Heart left ventricle (tissue), 16 donors: ENCODE measurements at regions not wholly inside any gene's neighbourhood (a gene's known extent, or its start where the extent isn't known, plus 50 kb on each side); places are given as distances from the start of the nearest gene placed in this dataset.
"Not testable (repeated sequence)": the region's sequence is repeated elsewhere in the genome, so short reads cannot be mapped to it uniquely, and the experiment has no call there.

Experiments used
- ATAC-seq, 4 donors: fragments of 200-7000 bp; cut with Tn5 transposase; one replicate each; pipeline ENCODE4 v1.9.1; 2020 to 2022; ENCODE audit warnings: moderate library complexity in 4 of 4, mild to moderate bottlenecking in 3 of 4, moderate number of reproducible peaks in 1 of 4
- DNase-seq, 5 donors: peaks; one replicate each; pipeline ENCODE4 v3.0.0-alpha.2; 2020
- H3K27ac ChIP-seq, 12 donors: fragments of 200-600 bp; sonication (generic) in 4 of 12; one replicate each; pipeline versions ENCODE4 v1.5.0 to v1.8.0; 2016 to 2022; ENCODE audit warnings: mild to moderate bottlenecking in 2 of 12
- H3K27me3 ChIP-seq, 9 donors: fragments of 200-600 bp; sonication (generic) in 2 of 9; one replicate each; pipeline versions ENCODE4 v1.5.1 to v1.8.0; 2016 to 2022; ENCODE audit warnings: mild to moderate bottlenecking in 3 of 9
- H3K36me3 ChIP-seq, 9 donors: fragments of 200-600 bp; sonication (generic) in 2 of 9; one replicate each; pipeline versions ENCODE4 v1.5.0 to v1.8.0; 2018 to 2022; ENCODE audit warnings: mild to moderate bottlenecking in 2 of 9
- H3K4me1 ChIP-seq, 12 donors: fragments of 200-600 bp; sonication (generic) in 4 of 12; one replicate each; pipeline versions ENCODE4 v1.5.0 to v1.8.0; 2016 to 2022; ENCODE audit warnings: mild to moderate bottlenecking in 3 of 12
- H3K4me3 ChIP-seq, 12 donors: fragments of 200-600 bp; sonication (generic) in 4 of 12; one replicate each; pipeline versions ENCODE4 v1.5.0 to v1.8.0; 2017 to 2022; ENCODE audit warnings: mild to moderate bottlenecking in 9 of 12, moderate library complexity in 4 of 12
- H3K9me3 ChIP-seq, 12 donors: fragments of 200-600 bp; sonication (generic) in 4 of 12; one replicate each; pipeline versions ENCODE4 v1.5.0 to v1.8.0; 2016 to 2022; ENCODE audit warnings: mild to moderate bottlenecking in 1 of 12
- CTCF ChIP-seq, 12 donors: fragments of 200-600 bp; sonication (generic) in 4 of 12; IDR thresholded peaks; one replicate each; pipeline versions ENCODE4 v1.5.0 to v1.8.0; 2018 to 2022; ENCODE audit warnings: antibody characterized with exemption in 12 of 12, mild to moderate bottlenecking in 5 of 12
- POLR2A ChIP-seq, 2 donors: fragments of 450-650 bp; IDR thresholded peaks; one replicate each; pipeline ENCODE4 v1.6.1; 2017; ENCODE audit warnings: antibody characterized with exemption in 2 of 2, mild to moderate bottlenecking in 2 of 2, moderate library complexity in 2 of 2
- WGBS, 4 donors: extraction: QIAGEN DNeasy Blood & Tissue Kit in 2 of 4; methylation state at CpG; one replicate each; pipeline versions ENCODE4 v1.1.5 to v1.1.7; 2013 to 2018; 5-methylcytosine and 5-hydroxymethylcytosine counted together
- intact Hi-C, 10 donors: fragments of 100-400 bp; cut with DNase I; formaldehyde crosslinking; loops; one replicate each; pipeline versions ENCODE4 v1.11.1 to v1.14.2; 2022
- donor health status: ischemic (EF 13 %, LVEDD 7.1; RV severe dilation, severe dysfunction).
- donor health status: healthy with polysubstance abuse.
- donor health status: DM: no; HTN: yes; CAD: no.
- donor health status: DM: no; HTN: no; CAD: no.
- donor health status: ischemic (EF 25% LVEDD 6.9; RV normal size, moderate dysfunction).
- donor health status: ischemic (EF 25% LVEDD 5.7; RV mildly dilated, moderate dysfunction).
- donor health status: healthy.
- donor health status: DM: yes; HTN: yes; CAD: no.
- donor health status: ischemic (EF 35%, LVEDD 5.7; RV mildly dilated, moderate dysfunction).
- donor health status: nonischemic (EF 11% LVEDD 7.7; RV severe dilation, severe dysfunction).
- donor health status: DM: yes; HTN: yes; CAD: no.
- donor health status: PGD.
- donor health status: ischemic (EF 29% LVEDD 5.4; RV normal size, mild dysfunction).
- donor health status: nonischemic (EF 23%, LVEDD 6.1; RV moderate dilation, normal function).

GRCh38 chr3:128547368-128547987 is 54.5 kb upstream of the GATA2 start:
- peaks cover 0 to 14% (median 2%) of the 10 kb centered on the region in 12 donors for H3K9me3 ChIP-seq
- DNase-seq (no peak), ATAC-seq (peak in 2 of 4 donors; percentile 38)
- intact Hi-C loops: loop anchor here in 1 of 10 donors (5.0 kb wide), 1 partner anchor 45 kb away; no protein-coding TSS in a partner anchor
- H3K36me3 ChIP-seq: no peaks in the 10 kb centered on the region
- WGBS, 4 donors: 71 to 83% (median 79%) methylated on average over 10 of the region's 10 CpGs
- no peak for TF ChIP-seq CTCF (IDR thresholded peaks at IDR 0.05)
- TF ChIP-seq POLR2A (IDR thresholded peaks at IDR 0.05): no peak
- H3K27me3 ChIP-seq: no peaks in the 10 kb centered on the region
- peaks cover 0 to 37% (median 23%) of the 10 kb centered on the region in 12 donors for H3K4me1 ChIP-seq
- no peak overlapping the region for H3K4me3 ChIP-seq
- H3K27ac ChIP-seq: no peak overlapping the region

- ATAC-seq: no peak
- Histone ChIP-seq H3K27me3 (no peaks in the 10 kb centered on the region), H3K4me1 (peaks cover 0 to 37% (median 23%) of the 10 kb centered on the region in 12 donors), H3K9me3 (peaks cover 0 to 14% (median 2%) of the 10 kb centered on the region in 12 donors), H3K4me3 (no peak overlapping the region), H3K27ac (no peak overlapping the region), H3K36me3 (no peaks in the 10 kb centered on the region)
- no peak for DNase-seq
- intact Hi-C loops: loop anchor here in 1 of 10 donors (5.0 kb wide), 1 partner anchor 44 kb away; no protein-coding TSS in a partner anchor
- no peak for TF ChIP-seq POLR2A (IDR thresholded peaks at IDR 0.05)
- no peak for TF ChIP-seq CTCF (IDR thresholded peaks at IDR 0.05)
- 63 to 71% (median 70%) methylated on average over 5 of the region's 5 CpGs for WGBS, 4 donors
These were observed 53.6 kb upstream of the GATA2 start for GRCh38 chr3:128546646-128547045.

- Histone ChIP-seq H3K27me3 (no peaks in the 10 kb centered on the region), H3K9me3 (peaks cover 0 to 14% (median 2%) of the 10 kb centered on the region in 12 donors), H3K4me1 (peaks cover 0 to 31% (median 22%) of the 10 kb centered on the region in 12 donors), H3K36me3 (no peaks in the 10 kb centered on the region), H3K4me3 (no peak overlapping the region), H3K27ac (no peak overlapping the region)
- 91 to 98% (median 93%) methylated on average over 8 of the region's 8 CpGs for WGBS, 4 donors
- no peak for DNase-seq
- no peak for TF ChIP-seq POLR2A (IDR thresholded peaks at IDR 0.05)
- no peak for TF ChIP-seq CTCF (IDR thresholded peaks at IDR 0.05)
- intact Hi-C loops: loop anchor here in 1 of 10 donors (5.0 kb wide), 1 partner anchor 43 kb away; no protein-coding TSS in a partner anchor
- ATAC-seq: no peak
These were observed 52.2 kb upstream of the GATA2 start for GRCh38 chr3:128545120-128545752.

GRCh38 chr3:128544190-128544589 is 51.2 kb upstream of the GATA2 start:
- DNase-seq (no peak), ATAC-seq (no peak)
- H3K27me3 ChIP-seq: no peaks in the 10 kb centered on the region
- H3K4me1 ChIP-seq: peaks cover 0 to 26% (median 15%) of the 10 kb centered on the region in 12 donors
- peaks cover 0 to 14% (median 2%) of the 10 kb centered on the region in 12 donors for H3K9me3 ChIP-seq
- H3K36me3 ChIP-seq: no peaks in the 10 kb centered on the region
- H3K4me3 ChIP-seq: no peak overlapping the region
- no peak overlapping the region for H3K27ac ChIP-seq
- TF ChIP-seq POLR2A (IDR thresholded peaks at IDR 0.05): no peak
- no peak for TF ChIP-seq CTCF (IDR thresholded peaks at IDR 0.05)
- intact Hi-C loops: no loop called here

GRCh38 chr3:128543570-128544174 is 50.7 kb upstream of the GATA2 start:
- ATAC-seq, H3K4me3 ChIP-seq, H3K27ac ChIP-seq, intact Hi-C loops, H3K27me3 ChIP-seq, DNase-seq, H3K36me3 ChIP-seq: not testable (repeated sequence)
- WGBS, 4 donors: 89 to 91% (median 90%) methylated on average over 6 of the region's 6 CpGs
- H3K9me3 ChIP-seq: peaks cover 0 to 14% (median 2%) of the 10 kb centered on the region in 12 donors
- peaks cover 0 to 21% (median 12%) of the 10 kb centered on the region in 12 donors for H3K4me1 ChIP-seq
